B cell (primary cell): ENCODE measurements at regions not wholly inside any gene's neighbourhood (a gene's known extent, or its start where the extent isn't known, plus 50 kb on each side); places are given as distances from the start of the nearest gene placed in this dataset.

Experiments used
- ATAC-seq: fragments of 200-7000 bp; cut with Tn5 transposase; one replicate; pipeline ENCODE4 v1.10.0; 2021; ENCODE audit warnings: low read depth, mild to moderate bottlenecking, moderate number of reproducible peaks, moderate library complexity
- CTCF ChIA-PET: fragments of 350-600 bp; sonication (Branson Sonifier 250); formaldehyde crosslinking; loops from one replicate; lab custom pipeline; 2021; ENCODE audit warnings: antibody characterized with exemption, inconsistent platforms; lab: Charles Lee
- POLR2A ChIA-PET: fragments of 350-600 bp; sonication (Branson Sonifier 250); formaldehyde crosslinking; loops from one replicate; lab custom pipeline; 2021; ENCODE audit warnings: antibody characterized with exemption; lab: Charles Lee
- DNase-seq: peaks from one replicate; pipeline ENCODE4 v3.0.0; 2013
- H2AFZ ChIP-seq: 2 replicates; pipeline ENCODE4 v1.6.1; 2012; ENCODE audit warnings: mild to moderate bottlenecking, low read depth, low read length; ENCODE audit not compliant: insufficient read depth, poor library complexity, severe bottlenecking
- H3K27ac ChIP-seq, 2 donors: 1 replicate in 1 of 2; 2 replicates in 1 of 2; pipeline ENCODE4 v1.5.1; 2012 to 2013; ENCODE audit warnings: low read length in 2 of 2, mild to moderate bottlenecking in 2 of 2, moderate library complexity in 1 of 2
- H3K27me3 ChIP-seq, 4 experiments: fragments of 200-600 bp in 1 of 4; sonication (generic) in 1 of 4; replicated peaks in 1 of 4; 1 replicate in 2 of 4; 2 replicates in 2 of 4; pipeline versions ENCODE4 v1.6.1 to v1.7.0; 2013 to 2016; ENCODE audit warnings: low read length in 3 of 4, mild to moderate bottlenecking in 2 of 4, mixed read lengths in 1 of 4, moderate library complexity in 1 of 4; ENCODE audit not compliant: insufficient read depth in 4 of 4, control insufficient read depth in 3 of 4; ENCODE audit errors: control extremely low read depth in 1 of 4
- H3K36me3 ChIP-seq, 2 experiments: replicated peaks in 1 of 2; 1 replicate in 1 of 2; 2 replicates in 1 of 2; pipeline versions ENCODE4 v1.6.1 to v1.7.1; 2013; ENCODE audit warnings: low read length in 1 of 2; ENCODE audit not compliant: insufficient read depth in 2 of 2, control insufficient read depth in 1 of 2; ENCODE audit errors: control extremely low read depth in 1 of 2, extremely low read depth in 1 of 2
- H3K4me1 ChIP-seq, 2 donors: fragments of 200-600 bp in 1 of 2; sonication (generic) in 1 of 2; 1 replicate in 1 of 2; 2 replicates in 1 of 2; pipeline versions ENCODE4 v1.5.1 to v1.6.1; 2013 to 2017; ENCODE audit warnings: low read length in 2 of 2; ENCODE audit not compliant: control insufficient read depth in 2 of 2, insufficient read depth in 2 of 2
- H3K4me2 ChIP-seq: replicated peaks from 2 replicates; pipeline ENCODE3; 2012; ENCODE audit warnings: mild to moderate bottlenecking, low read depth, low read length; ENCODE audit not compliant: poor library complexity, severe bottlenecking
- H3K4me3 ChIP-seq, 5 experiments: fragments of 200-600 bp in 1 of 5; sonication (generic) in 1 of 5; 1 replicate in 3 of 5; 2 replicates in 2 of 5; pipeline versions ENCODE4 v1.5.1 to v1.7.0; 2011 to 2016; ENCODE audit warnings: low read length in 4 of 5, mild to moderate bottlenecking in 4 of 5, low read depth in 2 of 5, control low read depth in 1 of 5, moderate library complexity in 1 of 5; ENCODE audit not compliant: insufficient read depth in 1 of 5; ENCODE audit errors: control extremely low read depth in 1 of 5, extremely low read depth in 1 of 5
- H3K79me2 ChIP-seq: fragments of 200-600 bp; sonication (generic); one replicate; pipeline ENCODE4 v1.6.0; 2016; ENCODE audit warnings: low read length; ENCODE audit not compliant: control insufficient read depth, insufficient read depth
- H3K9ac ChIP-seq: fragments of 200-600 bp; sonication (generic); 2 replicates; pipeline ENCODE4 v1.6.1; 2017; ENCODE audit warnings: mild to moderate bottlenecking, low read length, moderate library complexity
- H3K9me3 ChIP-seq, 3 donors: one replicate each; pipeline versions ENCODE4 v1.6.1 to v1.7.1; 2013; ENCODE audit warnings: low read length in 2 of 3; ENCODE audit not compliant: control insufficient read depth in 2 of 3, insufficient read depth in 1 of 3; ENCODE audit errors: control extremely low read depth in 1 of 3
- H4K20me1 ChIP-seq: 2 replicates; pipeline ENCODE4 v1.6.0; 2012; ENCODE audit warnings: mild to moderate bottlenecking, low read length; ENCODE audit not compliant: insufficient read depth, control insufficient read depth, poor library complexity, severe bottlenecking
- H3K27ac Mint-ChIP-seq: one replicate; pipeline ENCODE4 v1.8.0; 2021; ENCODE audit warnings: mixed read lengths
- H3K27me3 Mint-ChIP-seq: one replicate; pipeline ENCODE4 v1.8.0; 2021; ENCODE audit warnings: mixed read lengths
- H3K4me1 Mint-ChIP-seq: one replicate; pipeline ENCODE4 v1.8.0; 2021; ENCODE audit warnings: mixed read lengths
- H3K4me3 Mint-ChIP-seq: one replicate; pipeline ENCODE4 v1.8.0; 2021; ENCODE audit warnings: mixed read lengths
- H3K9me3 Mint-ChIP-seq: one replicate; pipeline ENCODE4 v1.8.0; 2022; ENCODE audit warnings: mixed read lengths; ENCODE audit not compliant: insufficient read depth
- EZH2 ChIP-seq: IDR thresholded peaks from 2 replicates; pipeline ENCODE4 v1.6.1; 2012; ENCODE audit warnings: borderline replicate concordance, low read depth, mild to moderate bottlenecking, moderate library complexity, low read length; ENCODE audit not compliant: insufficient read depth, poor library complexity, severe bottlenecking
- WGBS: methylation state at CpG from one replicate; pipeline ENCODE4 v1.1.5; 2013; ENCODE audit warnings: missing lambda C conversion rate; ENCODE audit not compliant: insufficient coverage; 5-methylcytosine and 5-hydroxymethylcytosine counted together
- intact Hi-C: fragments of 100-400 bp; cut with micrococcal nuclease; formaldehyde crosslinking; loops from one replicate; pipeline ENCODE4 v1.10.0; 2022
- TF ChIP-seq, protein P1 (sequence below): fragments of 200-600 bp; IDR thresholded peaks from one replicate; pipeline ENCODE4 v1.8.0; 2022; ENCODE audit warnings: antibody characterized with exemption, mild to moderate bottlenecking

DNA sequence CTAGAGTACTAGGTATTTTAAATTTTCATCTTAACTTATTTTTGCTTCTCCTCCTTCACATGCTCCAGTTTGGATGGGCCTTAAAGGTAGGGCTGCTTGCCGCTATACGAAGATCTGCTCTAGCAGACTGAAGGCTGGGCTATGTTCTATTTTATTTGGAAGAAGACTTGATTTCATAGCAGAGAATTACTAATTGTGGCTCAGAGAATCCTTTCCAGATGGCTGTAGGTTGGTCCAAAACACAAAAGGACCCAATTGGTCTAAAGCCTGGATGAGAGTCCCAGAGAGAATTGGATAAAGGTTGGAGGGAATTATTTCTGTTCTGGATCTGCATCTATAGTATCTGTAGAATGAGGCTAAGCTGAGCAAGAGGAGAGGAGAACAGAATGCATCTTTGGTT is 719.4 kb upstream of the PTBP2 start:
- CTCF ChIA-PET, result no interaction called here
- Mint-ChIP-seq H3K4me3 (no peak overlapping the region), H3K27me3 (no peaks in the 10 kb centered on the region), H3K9me3 (peaks cover 3% of the 10 kb centered on the region), H3K4me1 (no peaks in the 10 kb centered on the region), H3K27ac (no peak overlapping the region)
- WGBS, result no CpG with 5 or more reads among the region's 2 CpGs
- intact Hi-C loops, result no loop called here
- TF ChIP-seq, protein P1, sequence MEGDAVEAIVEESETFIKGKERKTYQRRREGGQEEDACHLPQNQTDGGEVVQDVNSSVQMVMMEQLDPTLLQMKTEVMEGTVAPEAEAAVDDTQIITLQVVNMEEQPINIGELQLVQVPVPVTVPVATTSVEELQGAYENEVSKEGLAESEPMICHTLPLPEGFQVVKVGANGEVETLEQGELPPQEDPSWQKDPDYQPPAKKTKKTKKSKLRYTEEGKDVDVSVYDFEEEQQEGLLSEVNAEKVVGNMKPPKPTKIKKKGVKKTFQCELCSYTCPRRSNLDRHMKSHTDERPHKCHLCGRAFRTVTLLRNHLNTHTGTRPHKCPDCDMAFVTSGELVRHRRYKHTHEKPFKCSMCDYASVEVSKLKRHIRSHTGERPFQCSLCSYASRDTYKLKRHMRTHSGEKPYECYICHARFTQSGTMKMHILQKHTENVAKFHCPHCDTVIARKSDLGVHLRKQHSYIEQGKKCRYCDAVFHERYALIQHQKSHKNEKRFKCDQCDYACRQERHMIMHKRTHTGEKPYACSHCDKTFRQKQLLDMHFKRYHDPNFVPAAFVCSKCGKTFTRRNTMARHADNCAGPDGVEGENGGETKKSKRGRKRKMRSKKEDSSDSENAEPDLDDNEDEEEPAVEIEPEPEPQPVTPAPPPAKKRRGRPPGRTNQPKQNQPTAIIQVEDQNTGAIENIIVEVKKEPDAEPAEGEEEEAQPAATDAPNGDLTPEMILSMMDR, result no peak
- no peak for TF ChIP-seq EZH2
- ATAC-seq, result no peak
- Histone ChIP-seq H3K79me2 (no peaks in the 10 kb centered on the region), H2AFZ (no peak overlapping the region), H3K36me3 (no peaks in the 10 kb centered on the region), H3K27ac (no peak overlapping the region), H3K4me2 (no peak overlapping the region), H3K9ac (no peak overlapping the region), H3K27me3 (no peaks in the 10 kb centered on the region), H3K4me1 (no peaks in the 10 kb centered on the region), H4K20me1 (no peaks in the 10 kb centered on the region), H3K9me3 (no peaks in the 10 kb centered on the region), H3K4me3 (no peak overlapping the region)
- DNase-seq, result no peak
- POLR2A ChIA-PET, result no interaction called here

DNA sequence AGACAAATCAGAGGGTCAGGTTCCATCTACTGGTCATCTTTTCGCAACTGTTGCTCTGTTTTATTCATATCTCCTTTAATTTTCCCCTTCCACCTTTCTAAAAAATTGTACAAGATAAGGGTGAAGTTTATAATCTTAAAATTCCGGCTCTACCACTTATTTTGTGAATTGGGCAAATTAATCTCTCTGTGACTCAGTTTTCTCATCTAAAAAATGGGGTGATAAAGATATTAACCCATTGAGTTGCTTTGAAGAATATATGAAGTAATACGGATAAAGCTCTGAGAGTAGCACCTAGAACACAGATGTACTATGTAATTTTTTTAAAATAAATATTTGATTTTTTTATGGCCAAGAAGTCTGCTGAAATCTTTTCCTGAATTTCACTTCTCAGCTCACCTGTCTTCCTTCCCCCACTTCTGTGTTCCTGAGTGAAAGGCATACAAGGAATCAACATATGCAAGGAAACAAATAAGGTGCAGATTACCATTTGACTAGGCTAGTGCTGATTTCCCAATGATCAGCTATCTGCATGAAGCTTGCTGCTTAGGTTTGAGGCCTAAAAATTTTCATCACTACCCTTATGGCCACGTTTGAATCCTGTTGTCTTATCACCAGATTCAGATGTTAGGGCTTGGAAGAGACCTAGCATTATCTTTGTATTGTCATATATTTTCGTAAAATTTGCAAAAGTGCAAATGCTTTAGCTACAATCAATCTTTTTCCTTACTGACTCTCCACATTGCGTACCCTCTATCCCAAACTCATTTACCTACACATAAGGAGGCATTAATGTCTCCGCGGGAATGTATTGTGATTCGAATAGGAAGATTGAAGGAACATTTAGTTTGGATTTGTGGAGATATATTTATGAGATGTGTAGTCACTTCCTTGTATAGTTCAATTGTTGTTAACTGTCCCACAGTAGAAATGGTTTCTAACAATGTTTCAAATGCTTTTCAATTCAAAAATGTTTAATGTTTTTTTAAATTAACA is 718.3 kb upstream of the PTBP2 start:
- Mint-ChIP-seq H3K27ac (no peak overlapping the region), H3K4me1 (no peaks in the 10 kb centered on the region), H3K27me3 (no peaks in the 10 kb centered on the region), H3K9me3 (peaks cover 3% of the 10 kb centered on the region), H3K4me3 (no peak overlapping the region)
- no peaks in the 10 kb centered on the region for H3K36me3 ChIP-seq
- H3K4me3 ChIP-seq, result no peak overlapping the region
- H2AFZ ChIP-seq, result no peak overlapping the region
- CTCF ChIA-PET, result no interaction called here
- no peak overlapping the region for H3K9ac ChIP-seq
- no peak overlapping the region for H3K27ac ChIP-seq
- TF ChIP-seq, protein P1, result no peak
- TF ChIP-seq EZH2, result no peak
- intact Hi-C loops, result no loop called here
- DNase-seq (no peak), ATAC-seq (no peak)
- no peak overlapping the region for H3K4me2 ChIP-seq
- no peaks in the 10 kb centered on the region for H4K20me1 ChIP-seq
- H3K4me1 ChIP-seq, result no peaks in the 10 kb centered on the region
- no peaks in the 10 kb centered on the region for H3K27me3 ChIP-seq
- POLR2A ChIA-PET, result no interaction called here
- no peaks in the 10 kb centered on the region for H3K79me2 ChIP-seq
- no CpG with 5 or more reads among the region's 9 CpGs for WGBS
- H3K9me3 ChIP-seq, result no peaks in the 10 kb centered on the region
